ENCODE measurements at regions not wholly inside any gene's neighbourhood (a gene's known extent, or its start where the extent isn't known, plus 50 kb on each side); places are given as distances from the start of the nearest gene placed in this dataset.

DNA sequence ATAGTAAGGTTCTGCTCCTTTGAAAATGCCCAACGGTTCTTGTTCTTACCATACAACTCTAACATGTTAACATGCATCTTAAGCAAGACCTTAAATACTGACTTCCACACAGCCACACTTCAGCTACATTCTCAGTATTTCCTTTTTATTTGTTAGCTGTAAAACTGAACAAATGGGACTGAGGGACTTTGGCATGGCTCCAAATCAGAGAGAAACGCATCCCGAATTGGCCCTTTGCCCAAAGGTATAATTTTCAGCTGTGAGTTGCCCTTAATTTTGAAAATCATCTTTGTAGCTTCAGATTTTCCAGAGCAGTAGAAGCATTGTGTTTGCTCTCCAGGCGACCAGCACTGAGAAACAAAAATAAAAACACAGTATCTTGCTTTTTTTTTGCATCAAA is 56.4 kb downstream of the NEUROD6 start:
- DNase-seq, result no peak

DNA sequence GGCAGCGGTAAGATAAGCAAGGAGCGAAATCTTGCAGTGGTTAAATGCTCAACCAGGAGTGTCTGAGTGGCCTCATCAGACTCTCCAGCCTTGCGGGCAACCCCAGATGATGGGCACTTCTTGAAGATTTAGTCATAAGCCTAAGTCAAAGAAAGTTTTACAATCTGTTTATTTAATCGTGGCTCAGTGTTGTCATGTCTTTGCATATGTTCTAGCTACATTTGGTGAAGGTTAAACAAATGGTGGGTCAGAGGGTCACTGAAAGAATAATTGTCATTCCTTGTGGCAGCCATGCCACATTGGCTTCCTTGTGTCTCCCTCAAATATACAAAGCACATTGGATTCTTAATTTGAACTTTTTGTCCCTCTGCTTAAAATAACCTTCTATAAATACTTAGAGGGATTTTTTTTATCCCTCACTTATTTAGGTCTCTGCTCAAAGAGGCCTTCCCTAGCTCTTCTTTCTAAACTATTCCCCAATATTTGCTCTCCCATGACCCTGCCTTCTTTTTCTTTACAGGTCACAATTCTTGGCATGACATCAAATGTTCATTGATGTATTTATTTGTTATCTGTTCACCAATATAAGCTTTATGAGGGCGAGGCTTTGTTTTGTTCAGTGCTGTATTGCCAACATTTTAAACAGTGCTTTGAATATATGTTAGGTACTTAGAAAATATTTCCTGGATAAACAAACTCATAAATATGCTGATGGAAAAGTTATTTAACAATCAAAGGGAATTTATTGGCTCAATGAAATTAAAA is 68.7 kb downstream of the NEUROD6 start:
- no peak for DNase-seq

DNA sequence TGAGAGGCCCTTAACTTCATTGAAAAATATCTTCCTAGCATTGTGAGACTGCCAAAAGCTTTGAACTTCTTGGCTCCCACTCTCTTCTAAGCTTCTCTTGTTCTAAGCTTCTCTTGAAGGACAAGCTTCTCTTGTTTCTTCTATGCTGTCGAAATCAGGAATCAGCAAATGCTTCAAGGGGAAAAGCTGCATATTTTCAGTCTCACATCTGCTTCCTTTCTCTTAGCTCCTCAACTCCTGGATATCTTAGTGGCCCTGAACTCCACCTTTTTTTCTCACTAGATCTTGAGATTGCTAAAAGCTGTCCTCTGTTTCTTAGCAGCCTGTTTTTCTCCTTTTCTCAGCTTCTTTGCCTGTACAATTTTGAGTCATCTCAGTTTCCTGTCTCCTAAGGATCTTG is 73.0 kb downstream of the NEUROD6 start:
- DNase-seq, result no peak

DNA sequence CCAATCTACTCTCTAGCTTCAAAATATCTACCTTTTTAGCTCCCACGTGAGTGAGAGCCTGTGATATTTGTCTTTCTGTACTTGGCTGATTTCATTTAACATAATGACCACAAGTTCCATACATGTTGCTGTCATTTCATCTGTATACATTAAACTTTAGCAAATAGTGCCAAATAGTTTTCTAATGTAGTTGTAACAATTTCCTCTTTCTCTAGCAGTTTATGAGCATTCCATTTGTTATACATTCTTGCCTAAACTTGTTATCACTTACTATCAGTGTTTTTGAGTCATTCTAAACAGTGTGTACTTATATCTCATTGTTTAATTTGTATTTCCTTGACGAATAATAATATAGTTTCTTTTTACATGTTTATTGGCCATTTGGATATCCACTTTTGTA is 77.2 kb downstream of the NEUROD6 start:
- DNase-seq, result no peak

DNA sequence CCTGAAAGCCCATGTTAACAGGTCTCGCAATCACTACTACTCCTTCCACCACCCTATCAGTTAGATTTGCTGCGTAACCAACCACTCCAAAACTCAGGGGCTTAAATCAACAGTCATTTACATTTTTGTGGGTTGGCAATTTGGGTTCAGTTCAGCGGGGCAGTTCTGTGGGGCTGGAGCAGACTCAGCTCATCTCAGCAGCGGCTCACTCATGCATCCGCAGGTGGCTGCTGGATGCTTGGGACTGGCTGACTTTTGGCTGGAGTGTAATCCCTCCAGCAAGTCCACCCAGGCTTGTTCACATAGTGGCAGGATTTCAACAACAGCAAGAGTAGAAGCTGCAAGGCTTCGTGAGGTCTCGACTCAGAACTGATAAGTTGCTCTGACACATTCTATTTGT is 79.2 kb downstream of the NEUROD6 start:
- no peak for DNase-seq

DNA sequence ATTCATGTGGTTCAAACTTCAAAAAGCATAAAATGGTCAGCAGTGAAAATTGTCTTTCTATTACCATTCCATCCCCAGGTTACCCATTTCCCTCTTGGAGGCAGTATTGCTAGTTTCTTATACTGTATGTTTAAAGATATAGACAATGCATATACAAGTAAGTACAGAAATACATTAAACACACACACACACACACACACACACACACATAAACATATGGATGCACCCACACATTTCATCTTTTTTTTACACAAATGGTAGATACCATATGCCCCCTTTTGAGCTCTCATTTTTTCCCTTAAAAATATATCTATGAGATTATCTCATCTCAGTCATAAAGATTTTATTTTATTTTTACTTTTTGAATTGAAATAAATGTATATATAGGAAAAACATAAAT is 79.7 kb downstream of the NEUROD6 start:
- no peak for DNase-seq

DNA sequence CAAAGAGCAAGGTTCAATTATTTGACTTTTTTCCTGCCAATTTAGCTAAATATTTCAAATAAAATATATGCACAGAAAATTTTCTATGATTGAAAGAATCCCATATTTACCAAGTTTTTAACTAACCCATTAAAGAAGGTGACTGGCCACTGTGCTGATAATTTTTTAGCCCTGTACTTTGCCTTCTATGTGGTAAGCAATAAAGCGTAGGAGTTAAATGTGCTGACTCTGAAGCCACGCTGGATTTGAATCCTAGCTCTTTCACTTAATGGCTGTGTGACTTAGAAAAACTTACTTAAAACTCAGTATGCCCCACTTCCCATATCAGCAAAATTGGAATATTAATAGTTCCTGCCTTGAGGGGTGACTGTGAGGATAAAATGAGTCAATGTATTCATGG is 82.1 kb downstream of the NEUROD6 start:
- no peak for DNase-seq

DNA sequence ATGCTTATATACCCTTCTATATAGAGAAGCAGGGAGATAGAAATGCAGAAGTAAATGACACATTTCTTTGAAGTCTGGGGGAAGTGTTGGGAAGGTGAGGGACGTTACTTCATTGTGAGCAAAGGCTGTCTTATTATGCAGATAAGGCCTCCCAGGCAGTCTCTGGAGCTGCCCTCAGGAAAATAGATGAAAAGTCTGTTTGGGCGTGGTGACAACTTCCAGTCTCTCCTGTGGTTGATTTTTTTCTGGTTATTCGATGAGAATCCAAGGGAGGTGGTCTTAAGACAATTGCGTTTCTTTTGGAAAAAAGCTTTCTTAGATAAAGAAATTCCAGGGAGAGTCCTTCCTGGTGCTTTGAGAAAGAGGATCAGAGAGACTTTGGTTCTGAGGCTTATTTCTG is 84.0 kb downstream of the NEUROD6 start:
- no peak for DNase-seq

DNA sequence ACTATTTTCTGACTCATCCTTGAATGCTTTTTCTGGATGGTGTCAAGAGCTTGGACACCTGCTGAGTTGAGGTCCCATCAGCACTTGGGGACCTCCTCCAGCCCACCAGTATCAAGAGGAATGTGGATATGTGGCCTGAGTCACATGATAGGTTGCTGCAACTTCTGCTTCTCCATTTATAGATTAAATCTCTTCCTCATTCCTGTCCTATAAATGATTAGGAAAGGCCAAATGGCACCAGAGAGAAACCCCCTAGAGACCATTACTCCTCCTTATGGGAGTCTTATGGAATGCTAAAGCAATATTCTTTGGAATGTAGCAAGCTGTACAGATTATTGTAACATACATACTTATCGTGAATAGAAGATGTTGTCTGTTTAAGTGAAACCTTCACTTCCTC is 85.6 kb downstream of the NEUROD6 start:
- no peak for DNase-seq

DNA sequence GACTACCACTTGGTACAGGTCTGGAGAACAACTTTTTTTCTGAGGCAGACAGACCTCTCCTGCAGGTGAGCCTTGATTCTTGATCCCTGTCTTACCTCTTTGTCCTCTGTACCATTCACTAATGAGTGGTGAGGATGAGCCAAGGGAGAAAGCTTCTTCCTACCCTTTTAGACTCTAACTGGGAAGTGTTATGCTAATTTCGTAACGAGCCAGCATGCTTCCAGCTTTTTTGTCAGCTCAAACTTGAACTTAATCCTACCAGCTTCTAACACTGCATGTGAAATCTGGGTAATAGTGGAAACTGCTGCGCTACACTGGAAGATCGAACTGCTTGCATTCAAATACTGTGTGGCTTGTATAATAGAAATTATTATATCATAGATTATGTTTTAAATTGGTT is 87.0 kb downstream of the NEUROD6 start:
- no peak for DNase-seq

DNA sequence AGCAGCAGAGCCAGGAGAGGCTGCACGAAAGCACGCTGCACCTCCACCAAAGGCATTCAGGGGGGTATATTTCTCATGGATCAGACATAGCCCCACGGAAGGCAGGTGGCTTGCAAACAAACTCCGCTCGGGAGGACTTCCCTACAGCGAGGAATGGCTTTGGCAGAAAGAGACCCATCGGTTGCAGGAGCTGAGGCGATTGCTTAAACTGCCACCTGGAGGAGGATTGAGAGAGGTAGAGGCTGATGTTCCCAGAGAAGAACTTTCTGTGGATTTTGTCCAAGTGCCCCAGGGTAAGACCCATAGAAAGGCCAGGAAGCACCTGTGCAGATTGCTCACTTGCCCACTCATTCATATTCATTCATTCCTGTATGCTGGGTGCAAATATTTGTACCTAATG is 89.1 kb downstream of the NEUROD6 start:
- no peak for DNase-seq

DNA sequence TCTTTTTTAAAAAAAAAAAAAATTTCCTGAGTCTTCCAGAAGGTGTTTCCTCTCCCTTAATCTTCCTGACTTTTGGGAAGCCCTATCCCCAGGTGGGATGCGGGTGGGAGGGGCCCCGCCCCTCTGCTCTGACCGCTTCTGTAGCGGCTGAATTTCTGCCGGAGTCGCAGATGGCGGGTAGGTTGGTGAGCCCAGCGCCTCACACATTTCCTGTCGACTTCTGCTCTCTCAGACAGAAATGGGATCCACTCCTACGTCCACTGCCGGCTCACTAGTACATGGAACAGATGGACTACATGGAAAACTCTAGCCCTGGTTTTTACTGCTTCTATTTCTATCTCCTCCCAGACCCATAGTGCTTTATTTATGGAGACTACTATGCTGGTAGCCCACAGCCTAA is 90.9 kb downstream of the NEUROD6 start:
- no peak for DNase-seq

DNA sequence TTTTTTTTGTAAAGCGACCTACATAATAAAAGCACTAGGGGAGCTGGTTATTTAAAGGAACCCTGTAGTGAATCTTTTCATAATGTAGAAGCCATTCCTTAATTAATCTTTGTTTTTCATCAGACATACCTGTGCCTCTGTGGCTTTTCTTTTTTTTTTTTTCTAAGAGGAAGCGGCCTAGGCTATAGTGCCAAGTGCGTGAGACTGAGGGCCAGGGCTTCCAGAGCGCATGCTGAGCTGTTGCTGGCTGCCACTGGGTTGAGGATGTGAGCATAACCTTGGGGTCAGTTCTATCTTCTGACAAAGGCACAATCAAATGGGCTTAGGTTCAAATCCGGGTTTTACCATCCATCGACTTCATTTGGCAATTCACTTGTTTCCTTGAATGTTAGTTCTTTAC is 103.7 kb downstream of the NEUROD6 start:
- DNase-seq, result no peak

DNA sequence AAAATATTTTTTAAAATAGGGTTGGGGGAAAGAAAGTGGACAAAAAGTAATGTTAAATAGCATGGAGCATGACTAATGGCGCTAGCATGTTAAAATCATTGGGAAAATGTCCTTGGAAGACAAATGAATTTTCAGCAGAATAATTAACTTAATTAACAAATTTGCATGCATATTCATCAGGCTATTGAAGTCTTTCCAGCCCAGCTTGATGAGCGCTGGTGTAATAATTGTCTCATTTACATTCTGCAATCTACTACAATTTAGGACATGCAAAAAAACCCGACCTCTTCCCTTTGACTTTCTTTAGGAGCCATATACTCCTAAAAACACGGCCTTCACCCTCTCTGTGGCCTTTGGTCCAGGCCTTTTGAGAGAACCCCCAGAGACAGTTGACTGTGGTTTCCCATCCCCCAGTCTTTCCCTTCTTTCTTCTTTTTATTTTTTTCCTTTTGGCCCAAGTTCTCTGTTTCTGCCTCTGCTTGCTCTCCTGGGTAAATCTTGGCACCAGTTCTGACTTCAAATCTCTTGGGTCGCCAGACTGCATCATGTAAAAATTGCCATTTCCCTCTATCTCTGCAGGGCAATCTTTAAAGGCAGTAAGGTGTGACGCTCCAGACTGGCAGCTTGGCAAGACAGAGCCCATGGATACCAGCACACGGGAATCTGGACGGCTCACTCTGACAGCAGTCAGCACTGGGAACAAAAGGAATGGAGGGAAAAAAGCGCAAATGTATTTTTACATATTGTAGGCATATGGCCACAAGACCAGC is 105.5 kb downstream of the NEUROD6 start:
- DNase-seq, result no peak

DNA sequence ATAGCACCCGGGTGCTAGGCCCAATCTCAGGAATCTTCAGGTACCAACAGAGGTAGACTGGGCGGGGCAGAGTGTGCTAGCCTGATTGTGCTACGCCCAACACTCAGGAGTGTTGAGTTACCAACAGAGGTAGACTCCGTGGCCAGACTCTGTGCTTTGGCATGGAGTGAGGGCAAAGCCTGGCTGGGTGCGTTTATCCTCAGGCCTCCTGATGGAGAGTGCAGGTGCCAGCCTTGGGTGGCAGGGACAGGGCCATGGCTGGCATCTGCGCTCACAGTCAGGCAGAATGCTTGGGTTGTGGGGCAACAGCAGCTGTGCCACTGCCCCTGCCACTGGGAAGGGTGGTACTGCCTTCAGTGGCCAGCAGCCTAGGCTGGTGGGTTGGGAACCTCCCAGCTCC is 111.6 kb downstream of the NEUROD6 start:
- DNase-seq, result no peak

DNA sequence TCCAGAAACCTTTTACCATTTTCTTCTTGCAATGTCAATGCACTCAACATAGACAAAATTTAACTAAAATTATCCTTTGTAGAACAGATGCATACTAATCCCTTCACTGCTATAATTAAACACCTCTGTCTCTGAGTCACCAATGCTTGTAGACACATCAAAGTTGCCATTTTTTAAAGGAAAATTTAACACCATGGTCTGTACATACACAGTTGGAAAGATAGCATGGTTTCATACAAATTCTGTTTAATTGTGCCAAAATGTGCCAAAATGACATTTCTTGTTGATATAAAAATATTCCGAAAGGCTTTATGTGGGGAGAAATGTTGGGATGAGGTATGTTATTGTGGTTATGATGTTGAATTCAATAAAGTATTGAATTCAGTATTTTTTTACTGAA is 125.8 kb downstream of the NEUROD6 start:
- no peak for DNase-seq

DNA sequence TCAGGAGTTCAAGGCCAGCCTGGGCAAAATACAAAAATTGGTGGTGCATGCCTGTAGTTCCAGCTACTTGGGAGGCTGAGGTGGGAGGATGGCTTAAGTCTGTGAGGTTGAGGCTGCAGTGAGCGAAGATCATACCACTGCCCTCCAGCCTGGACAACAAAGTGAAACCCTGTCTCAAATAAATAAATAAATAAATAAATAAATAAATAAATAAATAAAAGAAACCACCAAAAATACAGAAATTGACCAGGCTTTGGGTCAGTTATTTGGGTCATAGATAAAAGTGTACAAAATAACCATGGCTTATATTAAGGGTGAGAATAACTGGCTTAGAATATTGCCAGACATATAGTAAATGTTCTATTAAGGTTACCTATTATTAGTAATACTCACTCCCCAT is 129.2 kb downstream of the NEUROD6 start:
- DNase-seq, result no peak

DNA sequence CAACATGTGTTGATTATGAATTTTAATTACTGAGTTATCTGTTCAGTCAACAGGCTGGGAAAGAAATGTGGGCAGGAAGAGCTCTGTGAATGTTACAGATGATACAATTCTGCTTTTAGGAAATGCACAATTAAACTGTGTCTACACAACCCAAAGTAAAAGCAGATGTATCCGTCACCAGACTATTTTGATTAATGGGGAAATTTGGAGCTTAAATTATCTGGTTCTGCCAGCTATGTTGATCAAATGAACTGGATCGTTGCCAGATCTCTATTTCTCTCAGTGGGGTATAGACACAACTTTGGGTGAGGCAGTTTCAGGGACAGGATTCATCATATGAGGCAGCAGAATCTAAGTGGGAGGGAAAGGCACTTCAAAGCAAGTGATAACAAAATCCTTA is 136.5 kb downstream of the NEUROD6 start:
- DNase-seq, result no peak

DNA sequence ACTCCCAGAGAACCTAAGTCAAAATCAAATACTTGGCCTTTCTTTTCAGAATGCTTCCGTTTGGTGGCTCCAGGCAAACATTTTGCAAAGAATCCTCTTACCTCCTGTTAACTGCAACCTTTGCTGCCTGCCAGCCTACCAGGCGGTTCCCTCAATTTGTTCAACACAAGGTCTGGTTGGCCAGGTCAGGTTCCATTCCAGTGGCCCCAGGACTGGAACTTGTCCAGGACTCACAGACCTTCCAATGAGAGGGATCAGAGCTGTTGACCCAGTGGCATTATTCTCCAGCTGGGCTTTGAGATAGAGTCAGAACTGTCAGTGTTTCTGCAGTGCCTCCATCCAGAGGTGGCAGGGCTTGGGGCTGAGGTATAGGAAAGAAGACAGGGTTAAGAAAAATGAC is 137.0 kb downstream of the NEUROD6 start:
- no peak for DNase-seq

DNA sequence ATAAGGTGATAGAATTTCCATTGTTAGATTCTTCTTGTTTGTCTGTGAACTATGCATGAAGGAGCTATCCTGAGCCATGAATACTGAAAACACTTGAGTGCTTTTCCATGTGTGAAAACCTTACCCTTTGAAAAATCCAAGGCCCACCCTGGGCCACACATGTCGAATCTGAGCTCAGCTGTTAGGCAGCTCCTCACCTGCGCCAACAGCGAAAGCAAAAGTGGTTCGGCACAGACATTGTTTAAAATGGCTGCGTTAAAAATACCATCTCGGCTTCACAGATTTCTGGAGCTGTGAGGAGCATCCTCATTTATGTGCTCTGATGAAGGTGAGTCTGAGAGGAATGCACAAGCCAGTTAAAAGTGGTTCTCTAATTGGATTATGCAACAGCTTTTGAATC is 137.7 kb downstream of the NEUROD6 start:
- no peak for DNase-seq

DNA sequence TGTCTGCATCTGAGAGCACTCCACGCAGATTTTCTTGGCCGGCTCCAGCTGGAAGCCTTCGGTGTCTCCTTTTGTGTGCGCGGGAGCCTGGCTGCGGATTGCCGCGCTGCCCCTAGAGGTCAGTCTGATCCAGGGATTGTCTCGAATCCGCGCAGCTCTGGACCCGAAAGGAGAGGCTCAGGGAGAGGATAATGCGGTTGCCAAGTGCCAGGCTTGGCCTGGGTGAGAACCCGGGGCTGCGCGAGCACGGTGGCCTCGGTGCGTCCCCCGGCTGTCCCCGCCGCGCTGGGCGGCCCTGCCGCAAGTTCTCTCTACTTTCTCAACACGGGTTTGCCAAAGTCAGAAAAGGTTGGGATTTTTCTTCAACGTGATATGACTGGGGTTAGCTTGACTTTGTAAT is 140.9 kb downstream of the ADCYAP1R1 start:
- peak; percentile 78 for DNase-seq

DNA sequence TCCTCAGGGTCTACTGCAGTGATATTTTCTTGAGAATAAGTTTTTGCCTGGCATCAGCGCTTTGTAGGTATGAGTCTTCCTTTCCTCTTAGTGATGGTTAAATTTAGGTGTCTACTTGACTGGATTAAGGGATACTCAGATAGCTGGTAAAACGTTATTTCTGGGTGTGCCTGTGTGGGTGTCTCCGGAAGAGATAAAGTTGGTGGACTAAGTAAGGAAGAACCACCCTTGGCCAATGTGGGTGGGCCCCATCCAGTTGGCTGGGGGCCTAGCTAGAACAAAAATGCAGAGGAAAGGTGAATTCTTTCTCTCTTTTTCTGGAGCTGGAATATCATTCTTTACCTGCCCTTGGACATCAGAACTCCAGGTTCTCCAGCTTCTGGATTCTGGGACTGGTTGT is 138.8 kb downstream of the ADCYAP1R1 start:
- no peak for DNase-seq

DNA sequence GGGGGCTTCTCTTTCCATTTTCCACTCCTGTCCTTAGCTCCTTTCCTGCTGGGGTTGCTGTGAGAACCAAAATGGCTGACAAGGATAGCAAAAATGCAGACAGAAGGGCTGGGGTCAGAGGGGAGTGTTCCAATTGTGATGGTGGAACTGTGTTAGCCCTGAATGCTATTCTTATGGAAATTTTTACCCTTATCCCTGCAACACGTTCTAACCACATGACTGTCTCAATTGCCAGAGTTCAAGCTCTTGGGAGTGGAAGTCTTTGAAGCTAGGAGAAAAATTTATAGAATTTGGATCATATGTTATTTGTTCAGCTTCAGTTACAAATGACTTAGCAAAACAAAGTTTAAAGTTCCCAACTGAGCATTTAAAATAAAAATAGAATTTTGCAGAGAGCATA is 134.1 kb downstream of the ADCYAP1R1 start:
- DNase-seq, result no peak

DNA sequence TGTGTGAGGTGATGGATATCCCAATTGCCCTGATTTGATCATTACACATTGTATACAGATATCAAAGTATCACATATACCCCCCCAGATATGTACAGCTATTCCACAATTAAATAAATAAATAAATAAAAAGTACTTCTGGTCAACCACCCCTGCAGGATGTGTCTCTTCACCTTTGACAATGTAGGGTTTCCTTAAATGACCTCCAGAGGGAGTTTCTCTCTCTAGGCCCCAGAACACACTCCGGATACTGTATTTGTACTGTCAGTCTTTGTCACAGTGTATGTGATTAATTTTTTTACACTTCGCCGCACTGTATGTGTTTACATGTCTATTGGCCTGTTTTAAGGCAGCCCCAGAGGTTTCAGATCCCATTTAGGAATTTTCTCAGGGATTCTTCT is 123.6 kb downstream of the ADCYAP1R1 start:
- DNase-seq, result no peak

DNA sequence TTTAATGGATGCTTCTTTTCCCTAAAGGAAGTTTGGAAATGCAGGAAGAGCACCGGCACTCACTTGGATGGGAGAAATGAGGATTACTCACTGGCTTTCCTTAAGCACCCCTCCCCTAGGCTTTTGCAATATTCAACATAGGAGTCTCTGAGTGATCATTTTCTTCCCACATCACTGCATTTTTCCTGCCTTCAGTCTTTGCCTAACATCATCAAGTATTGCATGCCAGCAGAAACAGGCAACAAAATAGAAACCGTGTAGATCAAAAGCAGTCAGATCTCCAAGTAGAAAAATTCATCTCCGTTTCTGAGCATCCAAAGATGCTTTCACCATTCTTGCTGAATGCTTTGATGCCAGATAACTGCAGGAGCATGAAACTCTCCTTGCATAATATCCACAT is 119.9 kb downstream of the ADCYAP1R1 start:
- DNase-seq, result no peak
